HG03097 (cell line): ENCODE measurements at regions not wholly inside any gene's neighbourhood (a gene's known extent, or its start where the extent isn't known, plus 50 kb on each side); places are given as distances from the start of the nearest gene placed in this dataset.

Experiments used
- ATAC-seq: cut with Tn5 transposase; IDR thresholded peaks from one replicate; pipeline ENCODE4 v1.9.1; 2021; ENCODE audit not compliant: unreplicated experiment, low FRiP score

- ATAC-seq, result no peak
These were observed 498.5 kb downstream of the INSC start for GRCh38 chr11:15613251-15613650.

GRCh38 chr11:15613789-15614188, 499.1 kb downstream of the INSC start:
- ATAC-seq, result no peak

- ATAC-seq, result no peak
These were observed 500.8 kb downstream of the INSC start for GRCh38 chr11:15615398-15616096.

- no peak for ATAC-seq
These were observed 501.7 kb downstream of the INSC start for GRCh38 chr11:15616130-15617105.

GRCh38 chr11:15617126-15617525, 502.4 kb downstream of the INSC start:
- no peak for ATAC-seq

GRCh38 chr11:15618583-15619032, 503.9 kb downstream of the INSC start:
- no peak for ATAC-seq

GRCh38 chr11:15621565-15621964, 506.8 kb downstream of the INSC start:
- ATAC-seq, result no peak

GRCh38 chr11:15622231-15622890, 507.6 kb downstream of the INSC start:
- no peak for ATAC-seq

- no peak for ATAC-seq
These were observed 510.0 kb downstream of the INSC start for GRCh38 chr11:15624701-15625100.

- no peak for ATAC-seq
These were observed 511.0 kb downstream of the INSC start for GRCh38 chr11:15625691-15626090.

- no peak for ATAC-seq
These were observed 512.8 kb downstream of the INSC start for GRCh38 chr11:15627560-15627959.

- no peak for ATAC-seq
These were observed 515.1 kb downstream of the INSC start for GRCh38 chr11:15629690-15630321.

GRCh38 chr11:15630896-15631295, 516.2 kb downstream of the INSC start:
- no peak for ATAC-seq

- ATAC-seq, result no peak
These were observed 520.8 kb downstream of the INSC start for GRCh38 chr11:15635521-15635920.

- ATAC-seq, result no peak
These were observed 521.9 kb downstream of the INSC start for GRCh38 chr11:15636521-15637089.

GRCh38 chr11:15638386-15638787, 523.7 kb downstream of the INSC start:
- no peak for ATAC-seq

- ATAC-seq, result no peak
These were observed 525.6 kb downstream of the INSC start for GRCh38 chr11:15640318-15640717.

- ATAC-seq, result no peak
These were observed 526.7 kb downstream of the INSC start for GRCh38 chr11:15641271-15642045.

GRCh38 chr11:15645201-15645600, 530.5 kb downstream of the INSC start:
- no peak for ATAC-seq
